Lung (tissue), 11 donors: ENCODE measurements at regions not wholly inside any gene's neighbourhood (a gene's known extent, or its start where the extent isn't known, plus 50 kb on each side); places are given as distances from the start of the nearest gene placed in this dataset.

Experiments used
- ATAC-seq: fragments of 200-7000 bp; cut with Tn5 transposase; one replicate; pipeline ENCODE4 v1.9.1; 2020; ENCODE audit warnings: moderate number of reproducible peaks; ENCODE audit not compliant: insufficient read depth, low FRiP score
- DNase-seq, 3 donors: peaks; one replicate each; pipeline ENCODE4 v3.0.0-alpha.2; 2013 to 2017
- H3K27ac ChIP-seq, 2 donors: one replicate each; pipeline ENCODE4 v1.5.1; 2013; ENCODE audit warnings: mild to moderate bottlenecking in 2 of 2, moderate library complexity in 2 of 2, control low read depth in 1 of 2, inconsistent platforms in 1 of 2, low read depth in 1 of 2, low read length in 1 of 2
- H3K27me3 ChIP-seq, 3 donors: one replicate each; pipeline ENCODE4 v1.5.1; 2013; ENCODE audit warnings: low read length in 2 of 3; ENCODE audit not compliant: control insufficient read depth in 3 of 3, insufficient read depth in 3 of 3
- H3K36me3 ChIP-seq, 4 donors: one replicate each; pipeline ENCODE4 v1.5.1; 2013; ENCODE audit warnings: low read length in 4 of 4, mild to moderate bottlenecking in 1 of 4, moderate library complexity in 1 of 4; ENCODE audit not compliant: control insufficient read depth in 4 of 4, insufficient read depth in 4 of 4
- H3K4me1 ChIP-seq, 5 donors: one replicate each; pipeline ENCODE4 v1.5.1; 2013; ENCODE audit warnings: low read length in 5 of 5, mild to moderate bottlenecking in 2 of 5, moderate library complexity in 1 of 5; ENCODE audit not compliant: control insufficient read depth in 5 of 5, insufficient read depth in 5 of 5
- H3K4me3 ChIP-seq: one replicate; pipeline ENCODE4 v1.5.1; 2013; ENCODE audit warnings: mild to moderate bottlenecking, control low read depth, moderate library complexity
- H3K9ac ChIP-seq, 2 donors: one replicate each; pipeline ENCODE4 v1.5.1; 2013; ENCODE audit warnings: low read length in 2 of 2, control low read depth in 1 of 2; ENCODE audit not compliant: insufficient read depth in 1 of 2
- H3K9me3 ChIP-seq, 4 donors: one replicate each; pipeline ENCODE4 v1.5.1; 2013; ENCODE audit warnings: low read length in 3 of 4, mild to moderate bottlenecking in 1 of 4, moderate library complexity in 1 of 4; ENCODE audit not compliant: control insufficient read depth in 4 of 4, insufficient read depth in 3 of 4
- WGBS, 2 donors: extraction: QIAGEN DNeasy Blood & Tissue Kit; methylation state at CpG; one replicate each; pipeline ENCODE4 v1.1.7; 2013; 5-methylcytosine and 5-hydroxymethylcytosine counted together
- TF ChIP-seq, protein P1 (sequence below): IDR thresholded peaks from 2 replicates; pipeline ENCODE4 v1.5.1; 2012; ENCODE audit warnings: mild to moderate bottlenecking; ENCODE audit errors: control extremely low read depth, extremely low read depth
- donor health status: control.
- donor health status: control.
- donor health status: Bipolar disorder and iron deficiency.
- donor health status: healthy.
- donor health status: DM: yes; HTN: yes; CAD: no.

DNA sequence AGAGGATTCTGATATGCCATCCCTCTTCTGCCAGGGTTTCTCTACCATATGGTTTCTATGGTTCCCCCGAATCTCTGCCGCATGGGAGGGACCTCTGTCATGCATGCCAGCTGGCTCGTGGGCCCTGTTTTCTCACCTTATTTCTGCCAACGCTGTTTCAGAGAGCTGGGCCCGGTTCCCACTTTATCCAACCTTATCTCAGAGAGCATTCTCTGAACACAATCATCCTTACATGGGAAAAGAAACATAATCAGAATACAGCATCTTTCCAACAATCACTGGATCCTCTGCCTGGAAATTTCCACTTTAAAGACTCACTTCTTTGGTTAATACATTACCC lies 234.5 kb upstream of the ZBTB20 start:
- Histone ChIP-seq H3K9ac (no peak overlapping the region), H3K4me3 (no peak overlapping the region), H3K9me3 (no peaks in the 10 kb centered on the region), H3K36me3 (no peaks in the 10 kb centered on the region), H3K27ac (no peak overlapping the region), H3K4me1 (peaks cover 0 to 7% (median 2%) of the 10 kb centered on the region in 5 donors), H3K27me3 (no peaks in the 10 kb centered on the region)
- TF ChIP-seq, protein P1, sequence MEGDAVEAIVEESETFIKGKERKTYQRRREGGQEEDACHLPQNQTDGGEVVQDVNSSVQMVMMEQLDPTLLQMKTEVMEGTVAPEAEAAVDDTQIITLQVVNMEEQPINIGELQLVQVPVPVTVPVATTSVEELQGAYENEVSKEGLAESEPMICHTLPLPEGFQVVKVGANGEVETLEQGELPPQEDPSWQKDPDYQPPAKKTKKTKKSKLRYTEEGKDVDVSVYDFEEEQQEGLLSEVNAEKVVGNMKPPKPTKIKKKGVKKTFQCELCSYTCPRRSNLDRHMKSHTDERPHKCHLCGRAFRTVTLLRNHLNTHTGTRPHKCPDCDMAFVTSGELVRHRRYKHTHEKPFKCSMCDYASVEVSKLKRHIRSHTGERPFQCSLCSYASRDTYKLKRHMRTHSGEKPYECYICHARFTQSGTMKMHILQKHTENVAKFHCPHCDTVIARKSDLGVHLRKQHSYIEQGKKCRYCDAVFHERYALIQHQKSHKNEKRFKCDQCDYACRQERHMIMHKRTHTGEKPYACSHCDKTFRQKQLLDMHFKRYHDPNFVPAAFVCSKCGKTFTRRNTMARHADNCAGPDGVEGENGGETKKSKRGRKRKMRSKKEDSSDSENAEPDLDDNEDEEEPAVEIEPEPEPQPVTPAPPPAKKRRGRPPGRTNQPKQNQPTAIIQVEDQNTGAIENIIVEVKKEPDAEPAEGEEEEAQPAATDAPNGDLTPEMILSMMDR = no peak
- no peak for ATAC-seq
- WGBS, 2 donors = 48 to 79% methylated on average over 5 of the region's 5 CpGs
- DNase-seq = peak; percentile 41 to 65 (median 52)

DNA sequence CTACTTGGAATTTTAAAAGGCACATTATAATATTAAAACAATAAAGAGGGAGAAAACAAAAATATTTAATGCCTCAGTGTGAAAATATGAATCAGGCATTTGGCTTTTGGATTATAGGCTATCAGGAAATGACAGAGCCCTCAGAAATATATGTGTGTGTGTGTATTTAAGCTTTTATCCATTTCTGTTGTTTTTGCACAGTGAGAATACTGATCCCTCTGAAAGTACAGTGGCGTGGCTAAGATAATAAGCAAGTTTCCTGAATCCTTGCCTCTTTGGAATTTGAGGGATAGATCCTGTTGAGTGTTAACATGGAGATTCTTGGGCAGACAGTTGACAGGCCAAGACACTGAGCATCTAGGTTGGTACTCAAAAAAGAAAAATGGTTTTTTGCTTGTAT lies 234.8 kb upstream of the ZBTB20 start:
- 79 to 83% methylated on average over 1 of the region's 1 CpG for WGBS, 2 donors
- DNase-seq (no peak), ATAC-seq (no peak)
- no peaks in the 10 kb centered on the region for H3K36me3 ChIP-seq
- no peak overlapping the region for H3K27ac ChIP-seq
- H3K4me1 ChIP-seq = peaks cover 0 to 7% (median 2%) of the 10 kb centered on the region in 5 donors
- H3K9me3 ChIP-seq = no peaks in the 10 kb centered on the region
- no peak overlapping the region for H3K4me3 ChIP-seq
- no peaks in the 10 kb centered on the region for H3K27me3 ChIP-seq
- H3K9ac ChIP-seq = no peak overlapping the region
- TF ChIP-seq, protein P1 = no peak

DNA sequence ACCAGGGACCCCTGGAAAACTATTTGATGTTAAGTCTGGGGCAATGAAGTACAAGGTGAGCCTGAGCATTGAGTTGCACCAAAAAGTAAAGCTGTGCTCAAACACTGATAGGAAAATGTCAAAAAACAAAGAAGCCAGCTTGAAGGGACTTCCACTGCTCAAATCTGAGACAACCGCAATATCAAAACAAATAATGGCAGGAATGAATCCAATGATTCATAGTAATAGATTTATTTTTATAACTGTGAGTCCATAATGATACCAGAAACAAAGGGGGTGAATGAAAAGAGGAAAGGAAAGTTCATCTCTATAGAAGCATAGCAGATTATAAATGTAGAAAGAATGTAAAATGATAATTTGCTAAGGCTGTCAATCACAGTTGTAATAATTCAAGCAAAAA lies 237.3 kb upstream of the ZBTB20 start:
- Histone ChIP-seq H3K4me1 (peaks cover 0 to 16% (median 2%) of the 10 kb centered on the region in 5 donors), H3K36me3 (no peaks in the 10 kb centered on the region), H3K9me3 (no peaks in the 10 kb centered on the region), H3K4me3 (no peak overlapping the region), H3K27ac (no peak overlapping the region), H3K27me3 (no peaks in the 10 kb centered on the region), H3K9ac (no peak overlapping the region)
- TF ChIP-seq, protein P1 = no peak
- WGBS, 2 donors = 93 to 94% methylated on average over 1 of the region's 1 CpG
- DNase-seq = no peak
- no peak for ATAC-seq
